ENCODE measurements at regions not wholly inside any gene's neighbourhood (a gene's known extent, or its start where the extent isn't known, plus 50 kb on each side); places are given as distances from the start of the nearest gene placed in this dataset.
"Not testable (repeated sequence)": the region's sequence is repeated elsewhere in the genome, so short reads cannot be mapped to it uniquely, and the experiment has no call there.

- H3K4me3 ChIP-seq (ENCODE audit: low read length): no peak overlapping the region
- H3K27me3 ChIP-seq (ENCODE audit: insufficient read depth, low read length): no peaks in the 10 kb centered on the region
- H3K4me1 ChIP-seq (ENCODE audit: insufficient read depth, low read length): no peaks in the 10 kb centered on the region
- no peaks in the 10 kb centered on the region for H3K9me3 ChIP-seq (ENCODE audit: low read depth, low read length)
Observed at GRCh38 chr4:140222171-140222570, 68.2 kb upstream of the MAML3 start.

DNA sequence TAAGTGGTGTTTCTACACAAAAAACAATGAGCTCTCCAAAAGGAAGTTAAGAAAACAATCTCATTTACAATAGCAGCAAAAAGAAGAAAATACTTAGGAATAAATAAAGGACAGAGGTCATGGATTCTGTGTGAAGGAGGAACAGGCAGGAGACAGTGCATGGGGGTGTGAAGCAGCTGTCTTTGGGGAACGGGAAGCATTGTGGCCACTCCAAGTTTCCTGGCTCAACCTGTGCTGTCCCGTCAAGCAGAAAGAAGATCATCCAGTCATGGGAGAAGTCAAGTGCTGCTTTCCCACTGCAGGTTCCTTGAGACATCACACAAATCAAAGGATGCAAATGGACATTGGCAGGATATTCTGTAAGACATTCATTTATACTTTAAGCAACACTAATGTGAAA, 66.1 kb upstream of the MAML3 start:
- no peak overlapping the region for H3K4me3 ChIP-seq (ENCODE audit: low read length)
- H3K9me3 ChIP-seq (ENCODE audit: low read depth, low read length): no peaks in the 10 kb centered on the region
- no peaks in the 10 kb centered on the region for H3K4me1 ChIP-seq (ENCODE audit: insufficient read depth, low read length)
- H3K27me3 ChIP-seq (ENCODE audit: insufficient read depth, low read length): no peaks in the 10 kb centered on the region

DNA sequence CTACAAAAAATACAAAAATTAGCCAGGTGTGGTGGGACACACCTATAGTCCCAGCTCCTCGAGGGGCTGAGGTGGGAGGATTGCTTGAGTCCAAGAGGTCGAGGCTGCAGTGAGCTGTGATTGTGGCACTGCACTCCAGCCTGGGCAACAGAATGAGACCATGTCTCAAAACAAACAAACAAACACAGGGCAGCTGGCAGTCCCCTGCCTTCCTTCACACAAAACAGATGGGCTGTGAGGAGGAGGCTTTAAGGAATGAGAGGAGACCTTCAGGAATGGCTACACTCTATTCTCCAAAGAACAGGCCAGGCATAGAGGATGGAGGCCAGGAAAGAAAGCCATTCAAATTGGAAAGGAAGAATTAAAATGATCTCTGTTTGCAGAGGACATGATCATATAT, 65.6 kb upstream of the MAML3 start:
- Histone ChIP-seq H3K4me1 (ENCODE audit: insufficient read depth, low read length) (no peaks in the 10 kb centered on the region), H3K4me3 (ENCODE audit: low read length) (no peak overlapping the region), H3K27me3 (ENCODE audit: insufficient read depth, low read length) (no peaks in the 10 kb centered on the region), H3K9me3 (ENCODE audit: low read depth, low read length) (no peaks in the 10 kb centered on the region)

DNA sequence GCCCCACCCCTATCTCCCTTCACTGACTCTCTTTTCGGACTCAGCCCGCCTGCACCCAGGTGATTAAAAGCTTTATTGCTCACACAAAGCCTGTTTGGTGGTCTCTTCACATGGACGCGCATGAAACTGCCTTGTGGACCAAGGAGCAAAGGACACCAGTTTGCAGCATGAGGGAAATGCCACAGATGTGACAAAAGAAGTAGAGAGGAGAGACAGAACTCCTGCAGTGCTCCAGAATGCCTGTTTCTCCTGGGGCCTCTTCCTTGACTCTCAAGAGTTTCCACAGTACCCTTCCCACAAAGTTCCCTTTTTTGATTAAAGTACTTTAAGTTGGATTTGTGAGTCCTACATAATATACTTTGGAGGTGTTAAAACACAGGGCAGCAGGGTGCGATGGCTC, 65.1 kb upstream of the MAML3 start:
- H3K27me3 ChIP-seq (ENCODE audit: insufficient read depth, low read length); H3K4me3 ChIP-seq (ENCODE audit: low read length); H3K4me1 ChIP-seq (ENCODE audit: insufficient read depth, low read length); H3K9me3 ChIP-seq (ENCODE audit: low read depth, low read length): not testable (repeated sequence)

DNA sequence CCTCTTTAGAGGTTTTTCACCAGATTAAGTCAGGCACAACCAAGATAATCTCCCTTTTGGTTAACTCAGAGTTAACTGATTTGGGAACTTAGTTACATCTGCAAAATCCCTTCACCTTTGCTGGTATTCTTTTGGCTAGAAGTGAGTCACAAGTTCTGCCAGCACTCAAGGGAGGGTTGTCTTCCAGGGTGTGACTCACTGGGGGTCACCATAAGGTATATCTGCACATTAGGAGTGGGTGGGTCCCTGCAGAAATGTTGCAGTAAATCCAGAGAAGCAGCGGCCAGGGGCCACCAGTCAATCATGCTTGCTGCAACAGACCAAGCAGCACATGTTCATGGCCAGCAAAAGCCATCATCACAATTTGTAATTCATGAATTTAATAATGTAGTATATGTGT, 59.8 kb upstream of the MAML3 start:
- Histone ChIP-seq H3K4me3 (ENCODE audit: low read length) (no peak overlapping the region), H3K27me3 (ENCODE audit: insufficient read depth, low read length) (no peaks in the 10 kb centered on the region), H3K4me1 (ENCODE audit: insufficient read depth, low read length) (no peaks in the 10 kb centered on the region)

GRCh38 chr4:140213116-140213515, 59.1 kb upstream of the MAML3 start:
- Histone ChIP-seq H3K4me1 (ENCODE audit: insufficient read depth, low read length) (no peaks in the 10 kb centered on the region), H3K27me3 (ENCODE audit: insufficient read depth, low read length) (no peaks in the 10 kb centered on the region), H3K9me3 (ENCODE audit: low read depth, low read length) (no peaks in the 10 kb centered on the region), H3K4me3 (ENCODE audit: low read length) (no peak overlapping the region)

More for the DNA sequence above, 59.8 kb upstream of the MAML3 start:
- no peaks in the 10 kb centered on the region for H3K9me3 ChIP-seq (ENCODE audit: low read depth, low read length)

- no peak overlapping the region for H3K4me3 ChIP-seq (ENCODE audit: low read length)
- H3K4me1 ChIP-seq (ENCODE audit: insufficient read depth, low read length): no peaks in the 10 kb centered on the region
- no peaks in the 10 kb centered on the region for H3K27me3 ChIP-seq (ENCODE audit: insufficient read depth, low read length)
- H3K9me3 ChIP-seq (ENCODE audit: low read depth, low read length): no peaks in the 10 kb centered on the region
Observed at GRCh38 chr4:140212646-140213045, 58.7 kb upstream of the MAML3 start.

DNA sequence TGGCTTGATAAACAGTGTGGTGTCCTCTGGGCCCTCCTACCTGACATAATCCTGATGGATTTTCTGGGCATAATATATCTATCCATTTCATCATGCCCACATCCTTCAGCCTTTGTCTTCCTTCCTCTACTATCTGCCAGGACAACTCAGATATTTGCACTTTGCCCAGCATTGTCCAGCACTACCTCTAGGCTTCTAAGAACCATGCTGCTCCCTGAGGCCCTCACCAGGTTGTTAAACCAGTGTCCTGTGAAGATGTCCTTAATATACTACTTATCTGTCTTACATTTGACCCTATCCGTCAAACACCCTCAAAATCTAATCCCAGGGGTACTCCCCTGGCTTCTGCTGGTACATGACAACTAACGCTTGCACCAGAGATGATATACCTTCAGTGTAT, 58.2 kb upstream of the MAML3 start:
- H3K27me3 ChIP-seq (ENCODE audit: insufficient read depth, low read length): no peaks in the 10 kb centered on the region
- H3K9me3 ChIP-seq (ENCODE audit: low read depth, low read length): no peaks in the 10 kb centered on the region
- H3K4me1 ChIP-seq (ENCODE audit: insufficient read depth, low read length): no peaks in the 10 kb centered on the region
- H3K4me3 ChIP-seq (ENCODE audit: low read length): no peak overlapping the region

- Histone ChIP-seq H3K27me3 (ENCODE audit: insufficient read depth, low read length) (no peaks in the 10 kb centered on the region), H3K4me1 (ENCODE audit: insufficient read depth, low read length) (no peaks in the 10 kb centered on the region), H3K4me3 (ENCODE audit: low read length) (no peak overlapping the region), H3K9me3 (ENCODE audit: low read depth, low read length) (no peaks in the 10 kb centered on the region)
Observed at GRCh38 chr4:140211693-140212092, 57.7 kb upstream of the MAML3 start.

DNA sequence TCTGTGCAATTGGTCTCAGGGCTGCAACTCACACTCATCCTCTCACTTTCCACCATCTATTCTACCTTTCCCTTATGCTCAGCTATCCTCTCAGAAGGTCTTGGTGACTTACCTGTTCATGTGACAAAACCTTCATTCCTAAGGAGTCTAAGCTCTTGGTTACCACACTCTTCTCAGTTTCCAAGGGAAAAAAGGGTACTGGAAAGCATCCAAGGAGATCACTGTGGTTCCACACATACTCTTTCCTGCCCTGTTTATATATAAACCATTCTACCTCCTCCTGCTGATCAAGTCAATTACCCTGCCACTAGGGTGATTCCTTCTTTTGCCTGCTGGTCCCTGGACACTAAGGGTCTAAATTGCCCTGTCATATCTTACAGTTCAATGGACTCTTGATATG, 57.2 kb upstream of the MAML3 start:
- Histone ChIP-seq H3K27me3 (ENCODE audit: insufficient read depth, low read length) (no peaks in the 10 kb centered on the region), H3K4me3 (ENCODE audit: low read length) (no peak overlapping the region), H3K9me3 (ENCODE audit: low read depth, low read length) (no peaks in the 10 kb centered on the region), H3K4me1 (ENCODE audit: insufficient read depth, low read length) (no peaks in the 10 kb centered on the region)

DNA sequence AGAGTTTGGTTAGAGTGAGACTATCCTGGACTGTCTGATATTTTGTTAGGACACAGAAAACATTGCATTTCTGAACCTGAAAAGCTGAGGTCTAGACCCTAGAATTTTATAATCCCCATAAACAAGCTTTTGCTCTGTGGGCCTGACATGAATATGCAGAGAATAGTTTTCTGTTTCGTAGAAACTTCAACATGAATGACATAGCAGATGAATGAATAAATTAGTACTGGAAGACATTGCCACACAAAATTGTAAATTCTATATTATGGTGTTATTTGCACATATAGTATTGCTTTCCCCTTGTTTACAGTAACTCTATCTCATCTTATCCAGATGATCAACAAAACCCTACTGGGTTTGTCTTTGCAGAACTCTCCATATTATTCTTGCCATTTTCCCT, 54.9 kb upstream of the MAML3 start:
- no peaks in the 10 kb centered on the region for H3K9me3 ChIP-seq (ENCODE audit: low read depth, low read length)
- no peaks in the 10 kb centered on the region for H3K4me1 ChIP-seq (ENCODE audit: insufficient read depth, low read length)
- no peaks in the 10 kb centered on the region for H3K27me3 ChIP-seq (ENCODE audit: insufficient read depth, low read length)
- H3K4me3 ChIP-seq (ENCODE audit: low read length): no peak overlapping the region
